ENCODE measurements at regions not wholly inside any gene's neighbourhood (a gene's known extent, or its start where the extent isn't known, plus 50 kb on each side); places are given as distances from the start of the nearest gene placed in this dataset.
"Not testable (repeated sequence)": the region's sequence is repeated elsewhere in the genome, so short reads cannot be mapped to it uniquely, and the experiment has no call there.

GRCh38 chr5:167936944-167937634 is 354.4 kb upstream of the WWC1 start:
- no peak for DNase-seq (ENCODE audit: low spot score)

- no peak for DNase-seq (ENCODE audit: low spot score)
These were observed 353.8 kb upstream of the WWC1 start for GRCh38 chr5:167937635-167937998.

- DNase-seq (ENCODE audit: low spot score) = no peak
These were observed 351.8 kb upstream of the WWC1 start for GRCh38 chr5:167939686-167940085.

- no peak for DNase-seq (ENCODE audit: low spot score)
These were observed 350.5 kb upstream of the WWC1 start for GRCh38 chr5:167940911-167941310.

- DNase-seq (ENCODE audit: low spot score) = not testable (repeated sequence)
These were observed 349.9 kb upstream of the WWC1 start for GRCh38 chr5:167941556-167941955.

GRCh38 chr5:167943343-167943742 is 348.1 kb upstream of the WWC1 start:
- no peak for DNase-seq (ENCODE audit: low spot score)

GRCh38 chr5:167944121-167944852 is 347.2 kb upstream of the WWC1 start:
- DNase-seq (ENCODE audit: low spot score) = no peak

- DNase-seq (ENCODE audit: low spot score) = no peak
These were observed 345.7 kb upstream of the WWC1 start for GRCh38 chr5:167945542-167946384.

- DNase-seq (ENCODE audit: low spot score) = no peak
These were observed 344.1 kb upstream of the WWC1 start for GRCh38 chr5:167947306-167947705.

GRCh38 chr5:167948251-167948650 is 343.2 kb upstream of the WWC1 start:
- no peak for DNase-seq (ENCODE audit: low spot score)

- DNase-seq (ENCODE audit: low spot score) = no peak
These were observed 342.0 kb upstream of the WWC1 start for GRCh38 chr5:167949435-167949834.

GRCh38 chr5:167950126-167950721 is 341.2 kb upstream of the WWC1 start:
- no peak for DNase-seq (ENCODE audit: low spot score)

GRCh38 chr5:167951116-167951515 is 340.3 kb upstream of the WWC1 start:
- DNase-seq (ENCODE audit: low spot score) = no peak

GRCh38 chr5:167952278-167952995 is 339.0 kb upstream of the WWC1 start:
- no peak for DNase-seq (ENCODE audit: low spot score)

GRCh38 chr5:167953151-167953798 is 338.2 kb upstream of the WWC1 start:
- DNase-seq (ENCODE audit: low spot score) = no peak

- DNase-seq (ENCODE audit: low spot score) = no peak
These were observed 329.7 kb upstream of the WWC1 start for GRCh38 chr5:167961731-167962130.

- no peak for DNase-seq (ENCODE audit: low spot score)
These were observed 326.9 kb upstream of the WWC1 start for GRCh38 chr5:167964529-167964928.

GRCh38 chr5:167965710-167966109 is 325.7 kb upstream of the WWC1 start:
- no peak for DNase-seq (ENCODE audit: low spot score)

- no peak for DNase-seq (ENCODE audit: low spot score)
These were observed 324.5 kb upstream of the WWC1 start for GRCh38 chr5:167966979-167967378.

GRCh38 chr5:167967494-167968177 is 323.8 kb upstream of the WWC1 start:
- no peak for DNase-seq (ENCODE audit: low spot score)

GRCh38 chr5:167968837-167969236 is 322.6 kb upstream of the WWC1 start:
- no peak for DNase-seq (ENCODE audit: low spot score)
